ENCODE measurements at regions not wholly inside any gene's neighbourhood (a gene's known extent, or its start where the extent isn't known, plus 50 kb on each side); places are given as distances from the start of the nearest gene placed in this dataset.
"Not testable (repeated sequence)": the region's sequence is repeated elsewhere in the genome, so short reads cannot be mapped to it uniquely, and the experiment has no call there.

DNA sequence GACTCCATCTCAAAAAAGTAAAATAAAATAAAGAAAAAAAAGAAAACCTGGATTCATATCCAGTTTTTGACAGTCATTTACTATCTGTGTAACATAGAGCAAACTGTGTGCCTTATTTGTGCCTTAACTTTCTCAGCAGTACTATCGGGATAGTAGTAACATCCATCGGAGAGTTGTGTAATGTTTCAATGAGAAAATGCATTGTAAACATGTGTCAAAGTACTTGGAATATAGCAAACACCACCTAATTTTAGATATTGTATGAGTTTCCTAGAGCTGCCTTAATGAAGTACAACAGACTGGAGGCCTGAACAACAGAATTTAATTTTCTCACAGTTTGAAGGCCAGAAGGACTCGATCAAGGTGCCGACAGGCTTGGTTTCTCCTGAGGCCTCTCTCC is 81.3 kb upstream of the CDC42EP3 start:
- no peak overlapping the region for H3K4me3 ChIP-seq (replicated peaks; ENCODE audit: low read depth, low read length)
- no peak for DNase-seq (ENCODE audit: extremely low read depth, low read depth)
- TF ChIP-seq CTCF (IDR thresholded peaks at IDR 0.05; ENCODE audit: low read depth, low read length, missing control alignments) = no peak

DNA sequence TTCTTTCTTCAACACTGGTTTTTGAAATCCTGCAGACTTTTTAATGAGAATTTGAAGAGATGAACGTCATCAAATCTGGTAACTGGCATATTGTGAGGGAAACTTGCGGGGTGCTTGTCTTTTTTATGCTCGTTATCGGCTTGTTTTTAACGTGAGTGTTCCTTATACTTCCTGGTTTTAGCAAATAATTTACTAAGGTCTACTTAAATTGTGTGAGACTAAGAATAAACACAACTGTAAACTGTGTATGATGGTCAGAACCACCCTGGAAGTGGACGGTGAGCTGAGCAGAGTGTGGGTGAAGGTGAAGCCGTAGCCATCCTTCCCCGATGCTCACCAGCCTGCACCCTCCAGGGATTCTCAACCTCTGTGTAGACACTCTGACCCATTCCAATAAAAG is 82.3 kb upstream of the CDC42EP3 start:
- no peak overlapping the region for H3K4me3 ChIP-seq (replicated peaks; ENCODE audit: low read depth, low read length)
- no peak for DNase-seq (ENCODE audit: extremely low read depth, low read depth)
- no peak for TF ChIP-seq CTCF (IDR thresholded peaks at IDR 0.05; ENCODE audit: low read depth, low read length, missing control alignments)

GRCh38 chr2:37755961-37756559 is 84.6 kb upstream of the CDC42EP3 start:
- not testable (repeated sequence) for H3K4me3 ChIP-seq (replicated peaks; ENCODE audit: low read depth, low read length); DNase-seq (ENCODE audit: extremely low read depth, low read depth)

- DNase-seq (ENCODE audit: extremely low read depth, low read depth) = not testable (repeated sequence)
These were observed 86.0 kb upstream of the CDC42EP3 start for GRCh38 chr2:37757456-37757855.

DNA sequence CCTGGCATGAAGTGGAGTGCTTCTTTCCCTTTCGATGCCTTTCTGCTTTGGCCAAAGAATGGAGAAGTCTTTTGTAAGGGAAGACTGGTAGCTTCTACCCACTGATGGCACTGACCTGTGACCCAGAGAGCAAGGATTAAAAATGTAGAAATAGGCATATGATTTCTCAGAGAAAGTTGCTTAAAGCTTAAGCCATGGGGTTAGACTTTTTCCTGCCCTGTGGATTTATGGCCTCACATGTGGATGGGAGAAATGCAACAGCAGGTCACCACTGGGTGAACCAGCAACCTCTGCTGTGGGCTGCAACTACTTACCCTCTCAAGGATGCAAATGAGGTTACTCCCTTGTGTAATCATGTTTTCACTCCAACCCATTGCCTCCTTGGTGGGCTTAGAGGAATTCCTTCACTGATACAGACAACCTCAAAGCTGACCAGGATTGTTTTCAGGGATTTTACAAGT is 86.7 kb upstream of the CDC42EP3 start:
- not testable (repeated sequence) for H3K4me3 ChIP-seq (replicated peaks; ENCODE audit: low read depth, low read length)

More at GRCh38 chr2:37757456-37757855, 86.0 kb upstream of the CDC42EP3 start:
- not testable (repeated sequence) for H3K4me3 ChIP-seq (replicated peaks; ENCODE audit: low read depth, low read length)

GRCh38 chr2:37759989-37760388 is 88.5 kb upstream of the CDC42EP3 start:
- not testable (repeated sequence) for DNase-seq (ENCODE audit: extremely low read depth, low read depth); H3K4me3 ChIP-seq (replicated peaks; ENCODE audit: low read depth, low read length)

More for the DNA sequence above, 86.7 kb upstream of the CDC42EP3 start:
- not testable (repeated sequence) for DNase-seq (ENCODE audit: extremely low read depth, low read depth)

DNA sequence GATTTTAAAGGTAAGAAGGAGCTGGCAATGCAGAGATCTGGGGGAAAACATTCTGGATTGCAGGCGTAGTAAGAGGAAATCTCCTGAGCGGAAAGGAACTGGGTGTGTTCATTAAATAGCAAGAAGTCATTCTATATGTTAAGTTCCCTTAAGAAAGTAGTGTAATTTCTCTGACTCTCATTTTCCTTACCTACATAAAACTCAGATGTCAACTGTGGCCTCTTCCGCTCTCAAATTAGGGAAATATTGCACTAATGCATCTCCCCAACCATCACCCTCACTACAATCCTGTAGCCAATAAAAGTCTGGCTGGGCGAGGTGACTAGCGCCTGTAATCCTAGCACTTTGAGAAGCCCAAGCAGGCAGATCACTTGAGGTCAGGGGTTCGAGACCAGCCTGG is 89.0 kb upstream of the CDC42EP3 start:
- no peak overlapping the region for H3K4me3 ChIP-seq (replicated peaks; ENCODE audit: low read depth, low read length)
- no peak for DNase-seq (ENCODE audit: extremely low read depth, low read depth)
- TF ChIP-seq CTCF (IDR thresholded peaks at IDR 0.05; ENCODE audit: low read depth, low read length, missing control alignments) = no peak

GRCh38 chr2:37762281-37762680 is 90.8 kb upstream of the CDC42EP3 start:
- H3K4me3 ChIP-seq (replicated peaks; ENCODE audit: low read depth, low read length); DNase-seq (ENCODE audit: extremely low read depth, low read depth): not testable (repeated sequence)

DNA sequence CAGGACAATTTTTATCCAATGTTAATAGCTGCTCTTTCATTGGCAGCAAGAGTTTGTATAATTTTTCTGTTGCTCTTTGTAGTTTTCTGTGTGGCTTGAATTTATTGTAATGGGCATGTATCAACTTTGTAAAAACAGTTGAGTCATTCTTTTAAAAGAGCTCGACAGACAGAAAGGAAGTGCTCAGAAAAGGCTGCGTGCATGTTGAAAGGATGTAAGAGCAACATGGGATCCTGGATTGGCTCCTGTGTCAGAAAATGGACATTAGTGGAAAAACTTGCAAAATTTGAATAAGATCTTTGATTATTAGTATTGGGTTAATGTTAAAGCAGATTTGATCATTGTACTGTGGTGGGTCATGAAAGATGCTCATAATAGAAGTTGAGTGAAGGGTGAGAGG is 93.3 kb upstream of the CDC42EP3 start:
- no peak overlapping the region for H3K4me3 ChIP-seq (replicated peaks; ENCODE audit: low read depth, low read length)
- DNase-seq (ENCODE audit: extremely low read depth, low read depth) = no peak
- no peak for TF ChIP-seq CTCF (IDR thresholded peaks at IDR 0.05; ENCODE audit: low read depth, low read length, missing control alignments)

GRCh38 chr2:37766106-37766505 is 94.7 kb upstream of the CDC42EP3 start:
- H3K4me3 ChIP-seq (replicated peaks; ENCODE audit: low read depth, low read length) = no peak overlapping the region
- TF ChIP-seq CTCF (IDR thresholded peaks at IDR 0.05; ENCODE audit: low read depth, low read length, missing control alignments) = no peak
- no peak for DNase-seq (ENCODE audit: extremely low read depth, low read depth)

Measured in HFF-Myc (cell line).